K562 (cell line): ENCODE measurements at regions not wholly inside any gene's neighbourhood (a gene's known extent, or its start where the extent isn't known, plus 50 kb on each side); places are given as distances from the start of the nearest gene placed in this dataset.

ENCODE experiments used
- ATAC-seq: fragments of 200-7000 bp; cut with Tn5 transposase; 3 replicates; pipeline ENCODE4 v1.9.1; 2020; ENCODE audit warnings: moderate library complexity
- BruUV-seq: library from RNA; stranded (reverse); fragments of 400-500 nt; replicated peaks from 2 replicates; lab custom pipeline; 2021; lab: Mats Ljungman, UMichigan
- CTCF ChIA-PET: fragments of 300-600 bp; formaldehyde crosslinking; extraction: SDS; loops from one replicate; lab custom pipeline; 2021; ENCODE audit warnings: low intra/inter-chr PET ratio; lab: Yijun Ruan, JAX
- POLR2A ChIA-PET: fragments of 300-600, 350-650 bp; sonication (Branson Sonifier 250); formaldehyde crosslinking; extraction: SDS; loops from one replicate; lab custom pipeline; 2021; ENCODE audit warnings: antibody characterized with exemption, inconsistent platforms; lab: Yijun Ruan, JAX
- DNase-seq, 4 experiments: peaks; one replicate each; pipeline versions ENCODE4 v3.0.0 to v3.0.0-alpha.2; 2011 to 2018; ENCODE audit warnings: low spot score in 3 of 4, mixed read lengths in 3 of 4; ENCODE audit errors: extremely low read depth in 1 of 4
- FAIRE-seq: peaks from 2 replicates; lab custom pipeline; 2011; peaks lifted over from hg19 to GRCh38; lab: Jason Lieb, UNC
- H2AFZ ChIP-seq: 2 replicates; pipeline ENCODE4 v1.6.0; 2011; ENCODE audit warnings: low read depth, low read length, control low read depth, inconsistent platforms
- H3K27ac ChIP-seq: fragments of 200-600 bp; 3 replicates; pipeline ENCODE4 v1.8.0; 2011; ENCODE audit warnings: low read depth, mild to moderate bottlenecking, control low read depth, inconsistent platforms, low read length, moderate library complexity, mixed read lengths; ENCODE audit errors: extremely low read depth
- H3K27me3 ChIP-seq, 2 experiments: fragments of 300-600 bp in 1 of 2; 2 replicates in 1 of 2; 3 replicates in 1 of 2; pipeline versions ENCODE4 v1.6.0 to v1.8.0; 2011; ENCODE audit warnings: inconsistent platforms in 2 of 2, low read length in 2 of 2, mild to moderate bottlenecking in 1 of 2, mixed read lengths in 1 of 2, moderate library complexity in 1 of 2; ENCODE audit not compliant: control insufficient read depth in 2 of 2, insufficient read depth in 2 of 2
- H3K36me3 ChIP-seq: fragments of 300-600 bp; 3 replicates; pipeline ENCODE4 v1.8.0; 2011; ENCODE audit warnings: mild to moderate bottlenecking, low read length, inconsistent platforms; ENCODE audit not compliant: control insufficient read depth, insufficient read depth
- H3K4me1 ChIP-seq, 2 experiments: fragments of 200-600 bp in 1 of 2; replicated peaks in 1 of 2; 2 replicates in 1 of 2; 3 replicates in 1 of 2; pipeline versions ENCODE4 v1.5.1 to v1.8.0; 2011; ENCODE audit warnings: inconsistent platforms in 2 of 2, low read length in 2 of 2, mild to moderate bottlenecking in 1 of 2, mixed read lengths in 1 of 2, moderate library complexity in 1 of 2; ENCODE audit not compliant: control insufficient read depth in 2 of 2, insufficient read depth in 2 of 2
- H3K4me2 ChIP-seq: 2 replicates; pipeline ENCODE4 v1.6.1; 2011; ENCODE audit warnings: low read length, control low read depth, inconsistent platforms, mixed read lengths; ENCODE audit not compliant: insufficient read depth
- H3K4me3 ChIP-seq: fragments of 200-600 bp; sonication (generic), shearing (Covaris generic); 2 replicates; pipeline ENCODE4 v1.5.1; 2016; ENCODE audit warnings: control low read depth, inconsistent platforms
- H3K79me2 ChIP-seq: fragments of 200-600 bp; 3 replicates; pipeline ENCODE4 v1.8.0; 2011; ENCODE audit warnings: low read length, inconsistent platforms; ENCODE audit not compliant: control insufficient read depth, insufficient read depth
- H3K9ac ChIP-seq, 2 experiments: 2 replicates each; pipeline versions ENCODE4 v1.6.0 to v1.6.1; 2011; ENCODE audit warnings: low read depth in 2 of 2, low read length in 2 of 2, control low read depth in 1 of 2, inconsistent platforms in 1 of 2, mild to moderate bottlenecking in 1 of 2, mixed read lengths in 1 of 2; ENCODE audit not compliant: insufficient read depth in 1 of 2
- H3K9me1 ChIP-seq: one replicate; pipeline ENCODE4 v1.6.0; 2011; ENCODE audit warnings: inconsistent platforms, mild to moderate bottlenecking, low read length, moderate library complexity; ENCODE audit not compliant: control insufficient read depth, insufficient read depth
- H3K9me3 ChIP-seq: replicated peaks from 2 replicates; pipeline ENCODE4 v1.5.1; 2011; ENCODE audit warnings: low read depth, low read length, inconsistent platforms; ENCODE audit not compliant: control insufficient read depth, insufficient read depth
- H4K20me1 ChIP-seq: replicated peaks from 2 replicates; pipeline ENCODE4 v1.6.1; 2011; ENCODE audit warnings: low read length, inconsistent platforms, mixed read lengths; ENCODE audit not compliant: control insufficient read depth, insufficient read depth
- NBN ChIP-seq: fragments of 450-650 bp; IDR thresholded peaks from 2 replicates; pipeline ENCODE4 v1.6.1; 2016; ENCODE audit warnings: low read depth, mild to moderate bottlenecking
- NCOA2 ChIP-seq, 2 experiments: fragments of 450-650 bp; IDR thresholded peaks; 2 replicates each; pipeline ENCODE4 v1.6.1; 2018; ENCODE audit warnings: mild to moderate bottlenecking in 2 of 2, moderate library complexity in 1 of 2; ENCODE audit not compliant: partially characterized antibody in 2 of 2
- RBBP5 ChIP-seq: fragments of 200-600 bp; sonication (generic); IDR thresholded peaks from 2 replicates; pipeline ENCODE4 v1.6.1; 2012; ENCODE audit warnings: borderline replicate concordance, mild to moderate bottlenecking, low read length, control low read depth, inconsistent platforms; ENCODE audit not compliant: insufficient read depth, poor library complexity, severe bottlenecking
- VEZF1 ChIP-seq: fragments of 200-800 bp; sonication (Bioruptor generic); IDR thresholded peaks from 2 replicates; pipeline ENCODE4 v1.6.1; 2017; ENCODE audit warnings: missing genetic modification characterization, missing compliant biosample characterization
- WGBS: fragments of 100-300 bp; shearing (Covaris generic); methylation state at CpG from one replicate; pipeline ENCODE4 v1.1.6; 2016; ENCODE audit warnings: low coverage, mixed read lengths; ENCODE audit not compliant: insufficient coverage; ENCODE audit errors: missing lambda C conversion rate; 5-methylcytosine and 5-hydroxymethylcytosine counted together
- in situ Hi-C: fragments of 300-500 bp; cut with MboI; formaldehyde crosslinking; loops from 4 replicates; pipeline ENCODE4 v1.15.0; 2018; ENCODE audit warnings: inconsistent platforms, mixed read lengths
- intact Hi-C: fragments of 100-400 bp; cut with micrococcal nuclease; formaldehyde crosslinking; loops from 2 replicates; pipeline ENCODE4 v1.14.2; 2022
- TF ChIP-seq, protein P1 (sequence below): IDR thresholded peaks from 2 replicates; pipeline ENCODE4 v1.6.1; 2014; ENCODE audit warnings: antibody characterized with exemption

GRCh38 chr18:78685980-78686530 lies 293.6 kb upstream of the SALL3 start:
- WGBS = under 1% methylated on average over 17 of the region's 26 CpGs
- CTCF ChIA-PET = no interaction called here

More at GRCh38 chr18:78685980-78686530, 293.6 kb upstream of the SALL3 start:
- peaks cover 0 to 26% of the 10 kb centered on the region in 2 experiments; a peak in 4 of 5 replicates for H3K27me3 ChIP-seq
- H3K9ac ChIP-seq = no peak overlapping the region
- POLR2A ChIA-PET = no interaction called here
- DNase-seq (no peak), FAIRE-seq (no peak), ATAC-seq (no peak)
- intact Hi-C loops (no loop called here), in situ Hi-C loops (no loop called here)
- H2AFZ ChIP-seq = no peak overlapping the region
- no peaks in the 10 kb centered on the region for H3K9me1 ChIP-seq
- H3K27ac ChIP-seq = no peak overlapping the region
- TF ChIP-seq VEZF1 = no peak
- TF ChIP-seq, protein P1, sequence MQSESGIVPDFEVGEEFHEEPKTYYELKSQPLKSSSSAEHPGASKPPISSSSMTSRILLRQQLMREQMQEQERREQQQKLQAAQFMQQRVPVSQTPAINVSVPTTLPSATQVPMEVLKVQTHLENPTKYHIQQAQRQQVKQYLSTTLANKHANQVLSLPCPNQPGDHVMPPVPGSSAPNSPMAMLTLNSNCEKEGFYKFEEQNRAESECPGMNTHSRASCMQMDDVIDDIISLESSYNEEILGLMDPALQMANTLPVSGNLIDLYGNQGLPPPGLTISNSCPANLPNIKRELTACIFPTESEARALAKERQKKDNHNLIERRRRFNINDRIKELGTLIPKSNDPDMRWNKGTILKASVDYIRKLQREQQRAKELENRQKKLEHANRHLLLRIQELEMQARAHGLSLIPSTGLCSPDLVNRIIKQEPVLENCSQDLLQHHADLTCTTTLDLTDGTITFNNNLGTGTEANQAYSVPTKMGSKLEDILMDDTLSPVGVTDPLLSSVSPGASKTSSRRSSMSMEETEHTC = no peak
- no peak for TF ChIP-seq NBN
- TF ChIP-seq NCOA2 (IDR thresholded peaks at IDR 0.05; ENCODE audit: partially characterized antibody in 2 of 2) = no peak
- no peak for TF ChIP-seq RBBP5
- H3K9me3 ChIP-seq = no peaks in the 10 kb centered on the region
- H3K79me2 ChIP-seq = no peaks in the 10 kb centered on the region
- no peak overlapping the region for H3K4me3 ChIP-seq
- no peaks in the 10 kb centered on the region for H3K36me3 ChIP-seq
- no peaks in the 10 kb centered on the region for H4K20me1 ChIP-seq
- H3K4me1 ChIP-seq = no peaks in the 10 kb centered on the region
- no peak overlapping the region for H3K4me2 ChIP-seq
- BruUV-seq = no TSS peak
